MG63 (cell line): ENCODE measurements at regions not wholly inside any gene's neighbourhood (a gene's known extent, or its start where the extent isn't known, plus 50 kb on each side); places are given as distances from the start of the nearest gene placed in this dataset.

Experiments
- DNase-seq: peaks from one replicate; pipeline ENCODE4 v3.0.0-alpha.2; 2020
- H3K27me3 ChIP-seq: fragments of 250-450 bp; sonication (Bioruptor Pico); 2 replicates; pipeline ENCODE4 v1.5.1; 2020; ENCODE audit warnings: mild to moderate bottlenecking, moderate library complexity
- H3K36me3 ChIP-seq: fragments of 250-450 bp; sonication (Bioruptor Pico); 2 replicates; pipeline ENCODE4 v1.5.1; 2020; ENCODE audit warnings: mild to moderate bottlenecking, moderate library complexity
- H3K4me3 ChIP-seq: fragments of 250-450 bp; sonication (Bioruptor Pico); 2 replicates; pipeline ENCODE4 v1.5.1; 2020; ENCODE audit warnings: mild to moderate bottlenecking, moderate library complexity
- H3K9me3 ChIP-seq: fragments of 250-450 bp; sonication (Bioruptor Pico); 2 replicates; pipeline ENCODE4 v1.5.1; 2020; ENCODE audit warnings: mild to moderate bottlenecking, moderate library complexity

DNA sequence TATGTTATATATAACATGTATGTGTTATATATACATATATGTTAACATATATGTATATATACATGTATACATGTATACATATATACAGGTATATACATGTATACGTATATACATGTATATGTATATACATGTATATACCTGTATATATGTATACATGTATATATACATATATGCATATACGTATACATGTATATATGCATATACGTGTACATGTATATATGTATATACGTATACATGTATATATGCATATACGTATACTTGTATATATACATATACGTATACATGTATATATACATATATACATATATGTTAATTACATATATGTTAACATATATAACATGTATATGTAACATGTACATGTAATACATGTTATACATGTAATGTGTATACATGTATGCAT lies 1077.3 kb upstream of the ADGRL3 start:
- H3K9me3 ChIP-seq = no peaks in the 10 kb centered on the region
- no peak for DNase-seq
- H3K36me3 ChIP-seq = no peaks in the 10 kb centered on the region
- no peak overlapping the region for H3K4me3 ChIP-seq
- H3K27me3 ChIP-seq = no peaks in the 10 kb centered on the region

DNA sequence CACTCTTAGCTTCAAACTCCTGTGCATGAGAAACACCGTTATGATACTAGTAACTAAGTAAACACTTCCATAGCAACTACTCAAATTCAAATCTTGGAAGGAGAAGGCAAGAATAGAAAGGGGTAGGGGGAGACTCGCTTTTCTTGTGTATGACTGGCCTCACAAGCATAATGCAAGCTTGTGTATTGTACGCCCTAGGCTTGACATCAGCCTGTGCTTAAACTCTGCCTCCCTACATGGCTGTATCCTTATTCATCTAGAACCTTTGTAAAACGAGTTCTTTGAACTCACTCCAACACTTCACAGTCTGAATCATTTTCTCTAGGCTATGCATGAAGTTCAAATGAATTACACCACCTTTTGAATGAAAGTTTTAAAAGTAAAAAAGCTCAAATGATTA lies 1071.2 kb upstream of the ADGRL3 start:
- no peak for DNase-seq
- Histone ChIP-seq H3K36me3 (no peaks in the 10 kb centered on the region), H3K4me3 (no peak overlapping the region), H3K9me3 (no peaks in the 10 kb centered on the region), H3K27me3 (no peaks in the 10 kb centered on the region)

DNA sequence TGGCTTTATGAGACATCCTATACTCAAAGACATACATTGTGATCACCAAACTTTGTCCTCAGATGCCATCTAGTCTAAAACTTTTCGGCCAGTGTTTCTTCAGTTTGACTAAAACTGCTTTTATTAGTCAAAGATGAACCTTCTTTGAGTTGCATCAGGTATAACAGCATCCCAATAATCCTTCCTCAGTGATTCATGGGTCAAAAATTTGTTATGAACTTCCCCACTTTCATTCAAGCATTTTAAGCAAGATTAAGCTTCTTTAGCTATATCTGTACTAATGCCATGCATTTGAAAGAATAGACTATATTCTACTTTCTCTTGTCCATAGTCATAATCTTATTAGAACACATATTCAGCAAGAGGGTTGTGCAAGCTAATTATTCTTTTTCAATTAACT lies 1070.4 kb upstream of the ADGRL3 start:
- no peak overlapping the region for H3K4me3 ChIP-seq
- H3K27me3 ChIP-seq = no peaks in the 10 kb centered on the region
- DNase-seq = no peak
- H3K9me3 ChIP-seq = no peaks in the 10 kb centered on the region
- H3K36me3 ChIP-seq = no peaks in the 10 kb centered on the region

DNA sequence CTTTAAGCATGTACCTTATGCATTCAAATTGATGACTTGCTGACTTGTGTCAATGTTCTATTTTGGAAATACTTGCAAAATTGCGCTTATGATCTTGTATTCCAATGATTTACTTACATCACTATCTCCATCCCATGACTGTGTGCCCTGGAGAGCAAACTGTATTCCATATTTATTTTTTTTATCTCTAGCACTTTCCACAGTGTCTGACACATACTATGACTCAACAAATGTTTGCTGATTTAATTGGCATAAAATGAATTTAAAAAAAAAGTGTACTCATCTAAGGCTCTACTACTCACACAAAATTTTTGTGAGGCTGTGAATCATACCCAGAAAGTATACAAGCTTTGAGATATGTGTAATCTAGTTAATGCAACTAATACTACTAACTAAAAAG lies 1066.8 kb upstream of the ADGRL3 start:
- H3K4me3 ChIP-seq = no peak overlapping the region
- H3K9me3 ChIP-seq = no peaks in the 10 kb centered on the region
- no peaks in the 10 kb centered on the region for H3K27me3 ChIP-seq
- no peaks in the 10 kb centered on the region for H3K36me3 ChIP-seq
- no peak for DNase-seq

DNA sequence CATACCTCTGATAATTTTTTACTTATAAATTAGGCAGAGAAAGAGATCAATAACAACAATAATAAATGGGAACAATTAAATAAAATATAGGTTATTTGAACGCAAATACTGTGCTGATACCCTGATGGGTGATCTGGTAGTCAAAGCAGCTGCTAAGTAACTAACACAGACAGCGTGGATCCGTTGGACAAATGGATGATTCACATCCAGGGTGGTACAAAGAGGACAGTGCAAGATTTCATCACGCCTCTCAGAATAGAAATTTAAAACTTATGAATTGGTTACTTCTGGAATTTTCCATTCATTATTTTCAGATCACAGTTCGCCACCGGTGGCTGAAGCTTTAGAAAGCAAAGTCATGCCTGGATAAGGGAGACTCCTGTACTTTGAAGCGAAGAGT lies 1066.0 kb upstream of the ADGRL3 start:
- no peak for DNase-seq
- Histone ChIP-seq H3K4me3 (no peak overlapping the region), H3K36me3 (no peaks in the 10 kb centered on the region), H3K27me3 (no peaks in the 10 kb centered on the region), H3K9me3 (no peaks in the 10 kb centered on the region)

DNA sequence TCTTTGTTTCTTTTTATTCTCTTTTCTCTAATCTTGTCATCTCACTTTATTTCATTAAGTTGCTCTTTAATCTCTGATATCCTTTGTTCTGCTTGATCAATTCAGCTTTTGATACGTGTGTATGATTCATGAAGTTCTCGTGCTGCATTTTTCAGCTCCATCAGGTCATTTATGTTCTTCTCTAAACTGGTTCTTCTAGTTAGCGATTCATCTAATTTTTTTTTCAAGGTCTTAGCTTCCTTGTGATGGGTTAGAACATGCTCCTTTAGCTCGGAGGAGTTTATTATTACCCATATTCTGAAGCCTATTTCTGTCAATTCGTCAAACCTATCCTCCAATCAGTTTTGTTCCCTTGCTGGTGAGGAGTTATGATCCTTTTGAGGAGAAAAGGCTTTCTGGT lies 1045.0 kb upstream of the ADGRL3 start:
- no peaks in the 10 kb centered on the region for H3K36me3 ChIP-seq
- no peak overlapping the region for H3K4me3 ChIP-seq
- no peak for DNase-seq
- H3K27me3 ChIP-seq = no peaks in the 10 kb centered on the region
- H3K9me3 ChIP-seq = no peaks in the 10 kb centered on the region

DNA sequence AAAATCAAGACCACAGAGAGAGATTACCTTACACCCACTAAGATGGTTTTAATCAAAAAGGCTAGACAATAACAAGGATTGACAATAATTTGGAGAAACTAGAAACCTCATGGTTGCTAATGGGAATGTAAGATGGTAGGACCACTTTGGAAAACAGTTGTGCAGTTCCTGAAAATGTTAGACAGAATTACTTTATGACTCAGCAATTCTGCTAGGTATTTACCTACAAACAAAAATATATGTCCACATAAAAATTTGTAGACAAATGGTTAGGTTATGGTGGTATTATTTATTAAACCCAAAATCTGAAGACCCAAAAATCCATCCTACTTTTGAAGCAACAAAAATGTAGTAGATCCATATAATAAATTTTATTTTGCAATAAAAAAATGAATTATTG lies 1027.0 kb upstream of the ADGRL3 start:
- no peaks in the 10 kb centered on the region for H3K27me3 ChIP-seq
- no peaks in the 10 kb centered on the region for H3K36me3 ChIP-seq
- H3K9me3 ChIP-seq = no peaks in the 10 kb centered on the region
- no peak for DNase-seq
- H3K4me3 ChIP-seq = no peak overlapping the region

DNA sequence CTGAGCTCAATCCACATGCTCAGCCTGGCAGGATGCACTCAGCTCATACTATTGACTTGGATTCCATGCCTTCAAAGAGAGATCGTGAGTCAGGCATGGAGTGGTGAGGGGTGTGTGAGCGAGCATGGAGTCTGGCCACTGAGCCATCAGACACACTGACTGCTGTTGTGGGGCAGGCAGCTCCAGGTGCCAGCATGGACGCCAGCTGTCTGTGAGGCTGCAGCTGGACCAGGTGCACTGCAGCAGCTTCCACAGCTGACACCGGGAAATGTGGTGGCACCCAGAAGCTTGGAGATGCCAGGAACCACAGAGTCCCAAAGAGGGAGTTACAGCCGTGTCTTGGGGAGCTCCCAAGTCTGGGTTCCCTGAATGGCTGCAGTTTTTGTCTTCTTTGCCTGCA lies 1026.4 kb upstream of the ADGRL3 start:
- H3K4me3 ChIP-seq = no peak overlapping the region
- H3K9me3 ChIP-seq = no peaks in the 10 kb centered on the region
- no peaks in the 10 kb centered on the region for H3K36me3 ChIP-seq
- no peaks in the 10 kb centered on the region for H3K27me3 ChIP-seq
- DNase-seq = no peak

DNA sequence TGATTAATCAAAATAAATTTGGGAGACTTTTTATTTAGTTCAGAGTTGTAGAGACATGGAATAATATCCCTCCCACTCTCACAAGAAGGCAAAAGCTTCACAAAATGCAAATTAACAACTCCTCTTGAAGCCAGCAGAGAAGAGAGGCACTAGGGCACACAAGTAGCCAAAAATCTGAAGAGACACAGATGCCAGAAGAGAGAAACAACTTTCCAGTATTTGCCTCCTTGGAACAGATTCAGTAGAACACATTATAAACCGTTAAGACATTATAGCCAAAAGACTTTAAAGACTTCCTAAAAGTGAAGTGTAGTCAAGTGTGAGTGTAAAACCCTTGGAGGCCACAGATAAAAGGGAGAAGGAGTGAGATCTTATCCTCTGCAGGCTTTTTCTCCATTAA lies 1024.9 kb upstream of the ADGRL3 start:
- H3K27me3 ChIP-seq = no peaks in the 10 kb centered on the region
- H3K4me3 ChIP-seq = no peak overlapping the region
- no peak for DNase-seq
- no peaks in the 10 kb centered on the region for H3K36me3 ChIP-seq
- H3K9me3 ChIP-seq = no peaks in the 10 kb centered on the region

DNA sequence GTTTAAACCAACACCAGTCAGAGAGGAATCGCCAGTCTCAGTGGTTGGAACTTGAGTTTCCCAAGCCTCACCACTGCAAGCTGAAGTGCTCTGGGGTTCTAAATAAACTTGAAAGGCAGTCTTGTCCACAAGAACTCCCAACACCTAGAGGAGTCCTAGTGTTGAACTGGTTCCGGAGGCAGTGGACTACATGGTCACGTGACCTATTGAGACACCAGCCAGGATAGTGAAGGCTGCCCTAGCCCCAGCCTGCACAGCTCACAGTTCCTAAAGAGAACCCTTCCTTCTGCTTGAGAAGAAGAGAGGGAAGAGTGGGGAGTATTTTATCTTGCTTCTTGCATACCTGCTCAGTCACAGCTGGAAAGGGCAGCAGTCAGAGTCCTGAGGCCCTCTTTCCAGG lies 1012.7 kb upstream of the ADGRL3 start:
- Histone ChIP-seq H3K9me3 (no peaks in the 10 kb centered on the region), H3K27me3 (no peaks in the 10 kb centered on the region), H3K4me3 (no peak overlapping the region), H3K36me3 (no peaks in the 10 kb centered on the region)
- no peak for DNase-seq

DNA sequence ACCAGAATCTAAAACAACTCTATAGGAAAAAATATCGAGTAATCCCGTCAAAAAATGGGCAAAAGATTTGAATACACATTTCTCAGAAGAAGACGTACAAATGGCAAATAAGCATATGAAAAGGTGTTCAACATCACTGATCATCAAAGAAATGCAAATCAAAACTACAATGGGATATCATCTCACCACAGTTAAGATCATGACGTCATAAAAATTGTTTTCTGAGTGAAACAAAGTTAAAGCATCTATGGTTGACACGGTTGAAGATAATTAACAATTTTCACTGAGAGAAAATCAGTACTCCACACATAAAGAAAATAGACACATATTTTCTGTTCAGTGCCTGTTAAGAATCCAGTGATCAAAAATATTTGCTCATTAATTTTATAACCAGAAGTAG lies 1010.8 kb upstream of the ADGRL3 start:
- DNase-seq = no peak
- Histone ChIP-seq H3K4me3 (no peak overlapping the region), H3K9me3 (no peaks in the 10 kb centered on the region), H3K27me3 (no peaks in the 10 kb centered on the region), H3K36me3 (no peaks in the 10 kb centered on the region)

DNA sequence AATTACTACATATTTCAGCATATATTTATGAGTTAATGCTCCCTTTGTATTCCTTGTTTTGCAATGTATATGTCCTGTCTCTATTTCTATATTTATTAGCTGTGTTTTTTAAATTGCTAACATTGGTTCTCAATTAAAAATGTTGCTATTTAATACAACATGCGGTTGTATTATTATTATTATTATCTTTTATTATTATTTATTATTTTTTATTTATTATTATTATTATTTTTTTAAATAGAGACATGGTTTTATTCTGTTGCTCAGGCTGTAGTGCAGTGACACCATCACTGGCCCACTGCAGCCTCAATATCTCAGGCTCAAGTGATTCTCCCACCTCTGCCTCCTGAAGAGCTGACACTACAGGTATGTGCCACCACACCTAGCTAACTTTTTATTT lies 1005.9 kb upstream of the ADGRL3 start:
- H3K4me3 ChIP-seq = no peak overlapping the region

DNA sequence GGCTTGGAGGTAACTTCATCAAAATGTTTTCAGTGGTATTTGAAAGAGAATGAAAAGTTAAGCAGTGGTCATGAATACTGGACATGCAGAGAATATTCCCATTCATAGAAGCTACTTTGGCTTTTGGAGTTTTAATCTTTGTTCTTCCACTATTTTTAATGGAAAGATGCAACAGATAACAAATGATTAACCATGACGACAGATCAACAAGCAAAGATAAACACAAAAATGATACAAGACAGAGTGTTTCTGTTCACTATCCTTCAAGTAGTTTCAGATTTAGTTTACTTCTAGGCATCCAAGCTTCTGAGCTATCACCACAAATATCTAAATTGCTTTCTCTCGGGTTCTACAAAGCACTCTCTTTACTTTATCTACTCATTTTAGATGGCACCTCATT lies 1004.9 kb upstream of the ADGRL3 start:
- Histone ChIP-seq H3K36me3 (no peaks in the 10 kb centered on the region), H3K27me3 (no peaks in the 10 kb centered on the region)
- no peak for DNase-seq

More for the DNA sequence above, 1005.9 kb upstream of the ADGRL3 start:
- DNase-seq = no peak
- Histone ChIP-seq H3K9me3 (no peaks in the 10 kb centered on the region), H3K27me3 (no peaks in the 10 kb centered on the region), H3K36me3 (no peaks in the 10 kb centered on the region)

DNA sequence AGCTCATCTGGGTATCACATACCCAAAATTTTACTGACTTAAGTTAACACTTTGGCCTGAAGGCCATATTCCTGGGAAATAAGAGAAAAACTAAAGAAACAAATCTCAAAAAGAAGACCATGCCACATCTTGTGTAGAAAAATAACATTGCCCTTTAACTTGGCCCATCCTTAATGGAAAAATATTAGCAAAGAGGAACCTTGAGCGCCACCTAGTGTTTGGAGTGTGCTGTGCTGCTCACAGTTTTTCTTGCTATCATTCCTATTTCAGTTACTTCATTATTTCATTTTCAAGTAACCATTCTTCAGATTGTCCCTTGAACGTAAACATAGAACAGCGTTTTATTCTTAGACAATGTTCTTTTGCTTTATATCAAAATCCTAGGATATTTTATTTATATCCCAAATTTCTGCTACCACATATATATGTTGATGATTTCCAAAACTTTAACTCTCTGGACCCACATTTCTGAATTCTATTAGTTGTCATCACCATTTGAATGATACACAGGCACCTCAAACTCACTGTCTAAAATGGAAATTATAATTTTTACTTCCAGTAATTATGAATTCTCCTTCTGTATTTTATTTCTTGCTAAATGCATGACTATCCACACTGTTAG lies 999.0 kb upstream of the ADGRL3 start:
- no peak for DNase-seq
- no peaks in the 10 kb centered on the region for H3K27me3 ChIP-seq
- no peak overlapping the region for H3K4me3 ChIP-seq
- H3K9me3 ChIP-seq = no peaks in the 10 kb centered on the region
- H3K36me3 ChIP-seq = no peaks in the 10 kb centered on the region

More for the DNA sequence above, 1004.9 kb upstream of the ADGRL3 start:
- Histone ChIP-seq H3K9me3 (no peaks in the 10 kb centered on the region), H3K4me3 (no peak overlapping the region)

DNA sequence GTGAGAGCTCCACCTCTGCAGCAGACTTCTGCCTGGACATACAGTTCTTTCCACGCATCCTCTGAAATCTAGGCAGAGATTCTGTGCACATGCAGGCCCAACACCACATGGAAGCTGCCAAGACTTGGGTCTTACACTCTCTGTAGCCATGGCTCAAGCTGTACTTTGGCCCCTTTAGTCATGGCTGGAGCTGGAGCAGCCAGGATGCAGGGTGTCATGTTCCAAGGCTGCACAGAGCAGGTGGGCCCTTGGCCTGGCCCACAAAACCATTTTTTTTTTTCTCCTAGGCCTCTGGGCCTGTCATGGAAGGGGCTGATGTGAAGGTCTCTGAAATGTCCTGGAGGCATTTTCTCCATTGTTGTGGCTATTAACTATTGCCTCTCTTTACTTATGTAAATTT lies 990.5 kb upstream of the ADGRL3 start:
- DNase-seq = no peak
- H3K27me3 ChIP-seq = no peaks in the 10 kb centered on the region
- H3K9me3 ChIP-seq = no peaks in the 10 kb centered on the region
- H3K4me3 ChIP-seq = no peak overlapping the region
- no peaks in the 10 kb centered on the region for H3K36me3 ChIP-seq

DNA sequence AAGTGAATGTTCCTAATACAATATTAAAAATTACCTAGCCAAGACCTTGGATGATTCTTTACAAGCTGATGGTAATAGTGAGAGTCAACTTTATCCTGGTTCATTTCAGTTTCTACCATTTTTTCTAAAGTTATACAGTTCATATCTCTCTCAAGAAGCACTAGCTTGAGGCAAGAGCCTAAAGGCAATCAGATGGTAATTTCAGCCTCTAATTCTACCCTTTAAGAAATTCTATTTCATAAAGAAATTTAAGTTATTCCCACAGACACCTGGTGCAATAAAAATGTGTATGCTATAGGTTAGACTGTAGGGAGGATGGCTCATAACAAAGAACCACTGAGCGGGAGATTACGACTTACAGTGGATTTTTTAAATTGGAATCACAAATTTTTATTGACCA lies 984.2 kb upstream of the ADGRL3 start:
- DNase-seq = no peak
- Histone ChIP-seq H3K36me3 (no peaks in the 10 kb centered on the region), H3K27me3 (no peaks in the 10 kb centered on the region), H3K9me3 (no peaks in the 10 kb centered on the region), H3K4me3 (no peak overlapping the region)

DNA sequence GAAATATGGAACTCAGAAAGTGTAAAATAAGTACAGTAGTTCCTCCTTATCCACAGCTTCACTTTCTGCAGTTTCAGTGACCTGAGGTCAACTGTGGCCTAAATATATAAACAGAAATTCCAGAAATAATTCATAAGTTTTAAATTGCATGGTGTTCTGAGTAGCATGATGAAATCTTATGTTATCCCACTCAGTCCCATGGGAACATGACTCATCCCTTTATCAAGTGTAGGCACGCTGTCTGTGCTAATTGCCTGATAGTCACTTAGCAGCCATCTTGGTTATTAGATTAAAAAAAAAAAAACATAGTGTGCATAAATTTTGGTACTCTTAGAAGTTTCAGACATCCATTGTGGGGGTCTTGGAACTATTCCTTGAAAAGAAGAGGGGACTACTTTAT lies 983.4 kb upstream of the ADGRL3 start:
- no peak overlapping the region for H3K4me3 ChIP-seq
- DNase-seq = no peak
- no peaks in the 10 kb centered on the region for H3K9me3 ChIP-seq
- H3K36me3 ChIP-seq = no peaks in the 10 kb centered on the region
- no peaks in the 10 kb centered on the region for H3K27me3 ChIP-seq

DNA sequence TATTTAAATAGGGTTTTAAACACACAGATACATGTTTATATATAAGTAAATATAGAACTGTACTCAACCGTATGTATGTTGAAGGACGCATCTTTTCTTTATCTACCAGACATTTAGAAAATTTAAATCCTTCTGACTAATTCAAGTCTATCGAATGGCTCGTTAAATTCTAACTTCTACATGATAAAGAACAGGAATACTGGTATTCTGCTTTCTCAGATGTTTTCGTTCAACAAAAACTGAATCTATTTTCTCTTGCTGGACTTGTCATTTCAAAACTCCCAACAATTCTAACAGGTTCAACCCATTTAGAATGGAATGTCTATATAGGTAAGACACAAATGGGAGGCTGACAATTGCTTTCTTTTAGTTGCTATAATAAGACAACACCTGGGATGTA lies 978.3 kb upstream of the ADGRL3 start:
- no peaks in the 10 kb centered on the region for H3K36me3 ChIP-seq
- no peaks in the 10 kb centered on the region for H3K9me3 ChIP-seq
- no peak for DNase-seq
- H3K4me3 ChIP-seq = no peak overlapping the region
- H3K27me3 ChIP-seq = no peaks in the 10 kb centered on the region
